ENCODE measurements at regions not wholly inside any gene's neighbourhood (a gene's known extent, or its start where the extent isn't known, plus 50 kb on each side); places are given as distances from the start of the nearest gene placed in this dataset.

DNA sequence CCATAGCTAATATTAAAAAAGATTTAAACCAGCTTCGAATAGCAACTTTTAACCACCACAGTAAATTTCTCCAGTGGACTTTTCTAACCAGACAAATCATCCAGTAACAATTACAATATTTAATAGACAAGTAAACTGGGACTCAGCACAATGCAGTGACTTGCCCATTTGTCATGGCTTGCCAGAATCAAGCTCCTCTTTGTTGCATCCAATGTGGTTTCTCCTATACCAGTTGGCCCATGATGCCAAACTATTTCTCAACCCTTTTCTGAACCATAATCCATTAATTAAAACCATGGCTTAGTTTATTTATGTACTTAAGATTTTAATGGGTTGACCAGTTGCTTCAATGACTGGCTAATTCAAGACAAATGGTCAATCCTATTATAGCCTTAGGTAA lies 64.4 kb downstream of the DIO2 start:
- DNase-seq (ENCODE audit: low read depth): no peak

DNA sequence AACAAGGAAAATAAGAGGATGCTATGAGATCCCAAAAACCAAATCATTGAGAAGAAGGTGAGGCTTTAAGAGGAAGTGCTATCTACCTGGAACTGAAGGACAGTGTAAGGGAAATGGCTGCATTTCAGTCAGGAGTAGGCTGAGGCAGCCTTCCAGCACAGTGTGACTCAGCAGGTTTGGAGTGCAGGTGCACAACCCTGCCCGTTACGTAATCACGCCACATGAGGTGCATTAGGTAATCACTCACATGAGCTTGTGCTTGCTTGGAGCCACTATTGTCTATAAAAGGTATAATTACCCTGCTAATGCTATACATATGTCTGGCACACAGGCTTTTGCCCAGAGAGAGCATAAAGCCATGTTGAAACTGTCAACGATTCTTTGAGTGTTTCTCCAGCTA lies 74.9 kb downstream of the DIO2 start:
- peak; percentile 23 for DNase-seq (ENCODE audit: low read depth)

DNA sequence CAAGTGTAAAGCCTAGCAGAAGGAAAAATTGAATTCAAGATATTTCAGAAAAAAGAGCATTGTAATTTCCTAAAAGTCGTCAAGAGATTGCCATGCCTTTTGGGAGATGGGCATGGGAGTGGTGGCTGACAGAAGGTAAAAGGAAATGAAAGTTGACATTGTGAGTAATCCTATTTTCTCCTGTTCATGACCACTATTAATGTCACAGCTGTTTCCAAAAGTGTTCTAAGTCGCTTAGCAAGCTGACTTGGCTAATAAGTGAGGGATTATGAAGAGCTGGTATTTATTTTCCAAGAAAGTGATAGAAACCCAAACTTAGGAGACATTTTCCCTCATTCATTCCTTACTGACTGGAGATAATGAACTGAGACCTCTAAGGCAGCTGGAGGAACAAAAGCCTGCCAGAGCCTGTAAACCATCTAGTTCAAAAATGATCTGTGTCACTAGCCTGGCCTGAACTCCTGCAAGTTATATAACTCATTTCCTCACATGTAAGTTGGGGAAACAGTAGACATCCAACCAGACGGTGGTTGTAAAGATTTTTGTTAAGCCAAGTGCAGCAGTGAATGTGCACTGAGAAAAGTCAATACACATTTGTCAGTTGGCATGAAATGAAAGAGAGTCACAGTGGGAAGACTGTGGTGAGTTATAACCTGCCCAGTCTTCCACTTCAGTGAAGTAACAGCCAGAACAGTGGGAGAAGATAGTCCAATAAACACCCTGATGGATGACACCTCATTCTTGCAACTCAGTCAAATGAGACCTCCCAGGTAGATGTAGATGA lies 75.8 kb downstream of the DIO2 start:
- DNase-seq (ENCODE audit: low read depth): peak; percentile 23

DNA sequence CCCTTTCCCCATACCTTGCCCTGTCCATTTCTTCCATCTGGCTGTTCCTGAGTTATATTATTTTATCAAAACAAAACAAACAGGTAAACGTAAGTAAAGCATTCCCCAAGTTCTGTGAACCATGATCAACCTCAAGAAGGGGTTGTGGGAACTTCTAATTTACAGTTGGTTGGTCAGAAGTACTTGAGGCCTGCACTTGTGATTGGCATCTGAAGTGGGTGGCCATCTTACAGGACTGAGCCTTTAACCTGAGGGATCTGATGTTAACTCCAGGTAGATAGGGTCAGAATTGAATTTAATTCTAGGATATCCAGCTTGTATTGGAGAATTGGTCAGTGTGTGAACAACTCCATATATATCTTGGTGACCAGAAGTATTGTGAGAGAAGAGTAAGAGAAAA lies 77.0 kb downstream of the DIO2 start:
- no peak for DNase-seq (ENCODE audit: low read depth)

DNA sequence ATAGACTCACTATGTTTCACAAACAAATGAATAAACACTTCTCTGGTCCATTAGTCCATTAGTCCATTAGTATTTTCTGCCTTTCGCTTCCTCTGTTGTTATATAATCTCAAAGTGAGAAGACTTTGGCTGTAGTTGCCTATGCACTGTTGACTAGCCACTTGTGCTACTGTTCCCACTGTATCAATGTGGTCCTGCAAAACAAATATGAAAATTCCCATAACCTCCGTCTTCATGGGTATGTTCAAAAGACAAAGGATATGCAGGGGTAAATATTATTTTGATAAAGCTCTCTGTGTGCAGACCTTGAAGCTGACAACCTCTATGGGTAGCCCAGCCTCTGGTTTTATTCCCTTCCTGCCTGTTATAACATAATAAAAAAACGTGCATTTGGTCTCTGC lies 77.8 kb downstream of the DIO2 start:
- DNase-seq (ENCODE audit: low read depth): no peak

DNA sequence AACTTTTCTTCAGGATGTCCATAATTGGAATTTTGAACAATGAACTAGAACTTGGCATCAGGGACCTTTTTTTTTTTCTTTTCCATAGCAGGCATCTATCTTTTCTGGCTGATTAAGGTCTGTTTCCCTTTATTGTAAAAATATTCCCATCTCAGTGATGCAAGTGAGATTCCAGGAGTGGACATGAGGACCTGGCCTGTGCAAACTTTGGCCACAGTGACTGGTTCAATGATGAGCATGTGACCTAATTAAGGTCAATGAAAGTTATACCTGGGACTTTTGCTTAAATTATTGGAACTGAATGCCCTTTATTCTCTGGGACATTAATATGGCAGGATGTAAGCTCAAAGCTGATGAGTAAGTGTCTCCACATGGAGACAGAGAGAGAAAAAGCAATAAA lies 83.8 kb downstream of the DIO2 start:
- no peak for DNase-seq (ENCODE audit: low read depth)

DNA sequence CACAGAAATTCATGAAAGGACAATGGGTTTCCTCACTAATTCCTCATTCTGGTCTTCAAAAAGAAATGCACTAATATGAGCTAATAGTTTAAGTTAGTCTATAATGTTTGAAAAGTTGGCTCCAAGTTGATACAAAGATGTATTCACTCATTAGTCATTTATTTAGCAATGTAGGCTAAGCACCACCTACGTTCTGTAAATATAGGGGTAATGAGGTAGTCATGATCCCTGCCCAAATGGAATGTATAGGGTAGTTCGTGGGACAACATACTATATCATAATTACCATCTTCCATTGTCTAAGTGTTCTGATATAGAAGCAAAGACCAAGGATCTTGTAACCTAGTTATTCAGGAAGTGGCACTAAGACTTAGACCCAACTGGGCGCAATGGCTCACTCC lies 86.5 kb downstream of the DIO2 start:
- DNase-seq (ENCODE audit: low read depth): no peak

DNA sequence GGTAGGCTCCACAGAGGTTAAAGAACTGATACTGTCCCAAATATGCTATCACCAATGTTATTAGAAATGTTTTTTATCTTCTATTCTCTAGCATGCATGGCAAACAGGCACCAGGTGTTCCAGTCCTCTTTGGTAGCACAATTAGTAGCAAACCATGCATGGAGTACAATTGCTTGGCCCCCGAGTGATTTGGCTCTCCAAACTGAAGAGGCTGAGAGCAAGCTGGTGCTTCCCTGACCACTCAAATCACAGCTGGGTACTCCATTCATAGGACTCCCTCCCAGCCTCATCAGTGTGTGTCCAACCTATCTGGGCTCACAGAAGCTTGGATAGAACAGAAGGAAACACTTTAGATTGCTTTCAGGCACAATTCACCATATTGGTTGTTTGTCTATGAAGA lies 93.4 kb downstream of the DIO2 start:
- DNase-seq (ENCODE audit: low read depth): no peak

DNA sequence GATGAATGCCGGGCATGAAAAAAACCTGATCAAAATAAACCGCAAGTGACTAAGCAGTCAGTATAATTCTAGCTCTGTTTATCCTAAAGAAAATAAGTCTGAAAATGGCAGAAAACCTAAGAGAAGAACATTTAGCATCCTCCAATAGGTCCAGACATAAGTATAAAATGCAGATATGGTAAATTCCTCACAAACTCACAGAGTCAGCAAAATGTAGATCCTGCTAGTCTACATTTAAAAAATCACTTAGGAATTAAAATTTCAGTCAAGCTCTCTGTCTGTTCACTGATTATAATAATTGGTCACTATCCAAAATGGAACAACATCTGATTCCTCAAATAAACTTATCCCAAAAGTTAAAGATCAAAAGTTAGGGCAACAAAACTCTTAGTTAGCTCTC lies 95.1 kb downstream of the DIO2 start:
- DNase-seq (ENCODE audit: low read depth): no peak

DNA sequence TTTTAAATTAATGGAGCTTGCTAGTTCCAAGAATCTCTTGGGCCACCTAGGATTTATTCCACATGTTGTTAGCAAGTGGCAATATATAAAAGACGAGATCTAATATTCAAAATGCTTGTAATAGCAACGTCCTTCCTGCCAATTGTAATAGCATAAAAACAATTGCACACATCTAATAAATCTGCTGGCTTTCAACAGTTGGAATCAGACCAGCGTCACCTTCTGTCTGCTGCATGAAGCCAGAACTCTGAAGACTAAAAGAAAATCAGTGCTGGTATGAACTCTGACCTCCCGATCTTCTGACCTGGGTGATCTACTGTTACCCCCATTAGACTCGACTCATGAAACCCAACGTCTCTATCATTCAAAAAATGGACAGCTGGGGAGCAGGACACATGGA lies 100.6 kb downstream of the DIO2 start:
- no peak for DNase-seq (ENCODE audit: low read depth)

DNA sequence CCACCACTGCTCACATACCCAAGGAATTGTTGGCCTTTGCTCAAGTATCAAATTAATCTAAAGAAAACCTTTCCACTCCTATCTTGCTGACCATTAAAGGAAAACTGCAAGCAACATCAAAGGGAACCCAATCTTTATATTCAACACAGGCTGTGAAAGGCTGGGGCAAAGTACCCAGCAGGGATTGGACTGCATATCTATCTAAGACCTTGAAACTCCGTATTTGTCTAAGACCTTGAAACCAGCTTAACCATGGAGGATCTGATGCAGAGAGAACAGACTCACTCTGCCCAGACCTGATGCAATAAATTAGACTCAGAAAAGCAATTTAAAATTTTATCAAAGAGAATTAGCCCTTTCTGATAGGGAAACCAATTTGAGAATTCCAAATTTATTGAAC lies 102.2 kb downstream of the DIO2 start:
- no peak for DNase-seq (ENCODE audit: low read depth)

DNA sequence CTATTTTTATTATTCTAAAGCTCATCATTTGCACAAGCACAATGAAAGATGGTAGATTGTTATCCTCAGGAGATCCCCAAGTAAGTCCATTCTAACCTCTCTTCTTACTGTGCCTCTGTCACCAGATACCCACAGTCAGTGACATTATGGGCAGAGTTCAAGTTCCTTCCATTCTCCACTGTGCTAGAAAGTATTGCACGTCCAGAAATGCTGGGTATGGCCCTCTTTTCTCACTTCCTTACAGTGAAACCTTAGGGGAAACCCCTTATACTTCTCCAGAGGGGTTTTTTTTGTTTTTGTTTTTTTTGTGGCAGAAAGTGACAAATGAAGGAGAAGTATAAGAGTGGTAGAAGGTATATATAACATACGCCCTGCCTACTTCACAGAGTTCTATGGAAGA lies 102.9 kb downstream of the DIO2 start:
- no peak for DNase-seq (ENCODE audit: low read depth)

DNA sequence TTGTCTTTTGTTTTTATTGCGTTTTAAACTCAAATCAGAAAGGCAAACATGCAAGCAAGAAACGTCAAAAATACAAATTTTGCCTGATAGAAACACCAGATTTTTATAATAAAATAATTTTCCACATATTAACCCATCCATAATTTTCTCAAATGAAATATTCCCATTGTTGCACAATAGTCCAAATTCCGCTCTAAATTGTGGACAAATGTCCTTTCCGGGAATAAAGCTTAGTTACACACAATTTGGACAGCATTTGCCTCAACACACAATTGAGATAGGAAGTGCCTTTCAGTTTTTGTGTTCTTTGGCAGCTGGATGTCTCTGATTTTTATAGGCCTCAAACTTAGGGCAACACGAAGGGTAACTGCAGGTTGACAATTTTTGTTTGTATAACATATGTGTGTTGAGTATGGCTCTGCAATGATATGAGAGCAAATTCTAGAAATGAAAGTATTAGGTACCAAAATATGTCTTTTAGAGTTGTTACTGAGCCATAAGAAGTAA lies 105.8 kb downstream of the DIO2 start:
- no peak for DNase-seq (ENCODE audit: low read depth)

DNA sequence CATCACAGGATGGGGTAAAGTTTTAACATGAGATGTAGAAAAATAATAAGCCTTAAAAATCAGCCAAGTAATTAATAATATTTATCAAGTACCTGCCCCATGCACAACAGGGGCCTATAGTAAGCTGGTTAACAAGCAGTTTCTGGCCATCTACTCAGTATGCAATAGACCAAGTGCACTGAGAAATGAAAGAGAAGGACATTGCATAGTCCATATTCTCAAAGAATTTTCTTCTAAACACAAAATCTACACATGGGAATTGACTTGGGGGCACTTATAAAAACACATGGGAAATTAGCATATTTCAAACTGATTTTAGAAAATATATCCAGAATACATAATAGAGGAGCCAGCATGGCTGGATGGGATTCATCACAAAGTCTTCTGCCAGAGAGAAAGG lies 109.5 kb downstream of the DIO2 start:
- DNase-seq (ENCODE audit: low read depth): no peak

DNA sequence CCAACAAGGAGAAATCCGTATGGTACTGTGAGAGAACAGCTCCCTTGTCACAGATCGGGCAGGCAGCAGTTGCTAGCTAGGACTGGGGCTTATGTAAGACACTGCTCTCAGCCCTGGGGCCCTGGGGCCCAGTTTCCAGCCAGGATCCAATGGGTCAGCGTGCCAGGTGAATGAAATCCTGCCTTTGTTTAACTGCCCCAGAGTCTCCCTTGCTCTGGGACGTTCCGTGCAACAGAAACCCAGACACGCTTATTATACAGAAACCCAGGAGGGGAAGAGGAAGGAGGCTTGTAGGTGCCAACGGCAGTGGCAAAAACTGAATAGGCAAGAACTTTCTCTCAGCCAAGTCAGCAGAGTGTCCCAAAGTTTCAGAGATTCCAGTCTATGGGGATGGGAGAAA lies 110.6 kb downstream of the DIO2 start:
- DNase-seq (ENCODE audit: low read depth): no peak

DNA sequence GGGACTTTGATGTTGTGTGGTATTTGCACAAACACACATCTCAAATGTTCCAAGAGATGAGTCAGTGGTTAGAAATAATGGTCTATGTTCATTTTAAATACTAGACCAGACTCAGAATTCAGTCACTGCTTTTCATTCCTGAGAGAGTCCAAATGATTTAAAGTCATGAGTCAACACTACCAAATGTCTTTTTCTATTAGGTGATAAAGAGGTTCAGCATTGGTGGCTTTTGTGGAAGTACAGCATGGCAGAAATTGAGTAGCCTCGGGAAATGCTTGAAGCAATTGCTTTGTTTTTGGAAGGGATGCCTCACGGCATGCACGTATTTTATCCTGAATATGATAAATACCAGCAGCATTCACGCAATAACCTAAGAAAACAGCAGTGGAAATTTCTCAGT lies 115.7 kb downstream of the DIO2 start:
- DNase-seq (ENCODE audit: low read depth): peak; percentile 72

DNA sequence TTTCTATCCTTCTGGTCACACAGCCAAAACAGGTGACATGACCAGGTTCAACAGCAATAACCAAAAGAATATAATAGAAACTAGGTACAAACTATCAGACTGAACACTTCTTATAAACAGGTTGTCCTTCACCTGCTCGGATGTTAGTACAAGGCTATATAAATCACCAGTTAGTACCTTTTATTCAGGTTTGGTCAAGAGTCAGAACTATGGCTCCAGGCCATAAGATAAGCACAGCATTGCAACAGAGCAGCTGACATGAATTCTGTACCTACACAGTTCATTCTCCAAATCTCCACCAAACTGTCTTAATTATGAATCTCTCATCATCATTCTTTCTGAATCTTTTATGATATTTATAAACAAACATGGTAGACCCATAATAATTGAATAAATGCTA lies 123.9 kb downstream of the DIO2 start:
- DNase-seq (ENCODE audit: low read depth): no peak

DNA sequence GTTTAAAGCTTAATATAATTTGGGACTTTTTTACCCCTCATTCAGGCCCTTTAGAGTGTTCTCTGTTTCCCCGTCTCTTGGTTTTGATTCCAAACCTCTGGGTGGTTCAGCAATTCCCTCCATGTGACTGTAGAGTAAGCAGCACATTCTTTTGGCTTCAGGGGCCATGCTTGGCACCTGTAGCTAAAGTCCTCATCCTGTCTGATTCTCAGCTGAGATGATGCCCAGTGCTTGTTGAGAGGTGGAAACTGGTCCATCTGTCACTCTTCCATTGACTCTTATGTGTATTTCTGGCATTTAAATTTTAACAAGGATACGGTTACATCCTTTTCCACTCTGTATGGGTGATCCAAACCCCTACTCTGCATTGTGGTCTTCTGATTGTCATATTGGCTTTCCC lies 127.1 kb downstream of the DIO2 start:
- DNase-seq (ENCODE audit: low read depth): no peak

DNA sequence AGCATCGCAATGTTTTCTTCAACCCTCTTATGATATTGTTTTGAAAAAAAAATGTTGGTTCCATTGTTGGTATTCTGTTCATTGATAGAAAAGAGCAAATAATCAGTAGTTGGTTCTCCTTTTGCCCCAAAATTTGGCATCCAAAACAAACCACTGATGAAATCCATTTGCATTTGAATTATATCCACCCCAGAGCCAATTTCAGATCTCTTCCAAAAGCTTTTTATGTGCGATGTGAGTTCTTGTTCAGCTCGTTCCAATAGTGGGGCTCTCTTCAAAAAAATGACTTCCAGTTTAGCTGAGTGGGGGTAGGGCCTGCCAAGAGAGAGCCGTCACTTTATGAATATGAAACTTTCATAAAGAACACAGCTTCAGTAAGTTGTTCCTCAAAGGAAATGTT lies 130.7 kb downstream of the DIO2 start:
- no peak for DNase-seq (ENCODE audit: low read depth)

DNA sequence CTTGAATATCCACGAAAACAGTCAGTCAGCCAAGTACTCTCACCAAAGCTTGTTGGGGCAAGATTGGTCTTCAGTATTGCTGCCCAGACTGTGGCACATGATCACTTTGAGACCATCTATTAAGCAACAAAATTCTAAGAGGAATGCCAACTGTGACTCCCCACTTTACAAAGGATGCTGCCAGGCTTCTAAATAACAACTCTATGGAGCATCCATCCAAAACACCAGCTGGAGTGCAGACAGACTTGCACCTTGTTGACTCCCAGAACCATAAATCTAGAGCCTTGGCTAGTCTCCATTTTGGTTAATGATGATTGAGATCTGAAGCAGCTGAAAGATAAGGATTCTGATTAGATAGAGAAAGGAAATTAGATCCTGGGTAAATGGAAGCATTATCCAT lies 132.8 kb downstream of the DIO2 start:
- no peak for DNase-seq (ENCODE audit: low read depth)

DNA sequence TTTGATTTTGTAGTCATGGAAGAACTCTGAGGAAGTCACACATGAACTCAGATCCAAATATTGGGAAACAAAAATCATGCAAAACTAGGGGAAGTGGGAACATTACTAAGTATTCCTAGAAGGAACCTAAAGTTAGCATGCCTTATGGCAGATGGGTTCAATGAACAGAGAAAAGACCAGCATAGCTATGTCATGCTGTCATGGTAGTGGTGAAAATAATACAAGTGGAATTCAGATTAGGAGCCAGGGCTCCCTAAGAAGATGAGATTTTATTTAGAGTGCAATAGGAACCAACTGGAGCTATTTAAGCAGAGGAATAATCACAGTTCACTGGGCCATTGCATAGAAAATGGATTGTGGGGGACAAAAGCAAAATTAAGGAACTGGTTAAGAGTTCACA lies 134.0 kb downstream of the DIO2 start:
- DNase-seq (ENCODE audit: low read depth): no peak

DNA sequence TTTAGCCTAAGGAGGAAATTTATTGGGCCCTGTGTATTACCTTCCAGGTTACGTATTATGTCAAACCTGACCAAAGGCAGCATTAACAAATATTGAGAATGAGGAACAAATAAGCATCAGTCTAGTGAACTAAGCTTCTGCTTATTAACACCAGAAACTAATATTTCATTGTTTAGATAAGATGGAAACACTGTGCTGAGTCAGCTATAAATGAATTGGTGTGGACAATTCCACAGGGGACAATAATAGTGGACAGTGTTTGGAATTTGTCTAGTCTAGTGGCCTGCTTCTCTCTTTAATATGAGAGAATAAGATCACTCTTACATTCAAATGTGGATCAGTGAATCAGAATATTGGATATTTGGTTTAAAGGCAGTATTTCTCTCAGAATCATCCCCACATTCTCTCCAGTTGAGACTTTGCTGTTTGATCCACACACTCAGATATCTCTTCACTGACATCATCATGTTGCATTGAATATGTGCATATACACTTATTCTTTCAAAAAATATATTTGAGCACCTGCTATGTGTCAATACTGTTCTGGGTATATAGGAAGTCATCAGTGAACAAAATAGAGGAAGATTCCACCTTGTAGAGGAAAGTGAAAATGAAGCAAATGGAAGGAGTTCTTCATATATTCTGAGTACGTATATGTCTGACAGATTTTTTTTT lies 136.3 kb downstream of the DIO2 start:
- DNase-seq (ENCODE audit: low read depth): no peak

DNA sequence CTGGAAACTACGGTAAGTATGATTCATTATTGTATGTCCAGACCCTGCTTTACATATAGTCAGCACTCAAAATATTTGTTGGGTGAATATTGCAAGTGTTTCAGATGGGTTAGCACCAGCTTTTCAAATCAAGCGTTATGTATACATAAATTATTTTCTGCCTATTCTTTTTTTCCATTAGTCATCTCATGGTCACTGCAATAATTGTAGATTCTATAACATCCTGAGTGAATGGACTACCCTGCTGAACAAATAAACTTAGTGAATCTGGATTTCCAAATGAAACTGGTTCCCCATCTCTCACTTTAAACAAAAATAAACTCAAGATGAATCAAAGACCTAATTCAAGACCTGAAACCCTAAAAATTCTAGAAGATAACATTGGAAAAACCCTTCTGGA lies 152.3 kb downstream of the DIO2 start:
- DNase-seq (ENCODE audit: low read depth): no peak
